ENCODE measurements at regions not wholly inside any gene's neighbourhood (a gene's known extent, or its start where the extent isn't known, plus 50 kb on each side); places are given as distances from the start of the nearest gene placed in this dataset.
A peak's percentile ranks its signal among the peaks of the same experiment; 100 is the strongest.

DNA sequence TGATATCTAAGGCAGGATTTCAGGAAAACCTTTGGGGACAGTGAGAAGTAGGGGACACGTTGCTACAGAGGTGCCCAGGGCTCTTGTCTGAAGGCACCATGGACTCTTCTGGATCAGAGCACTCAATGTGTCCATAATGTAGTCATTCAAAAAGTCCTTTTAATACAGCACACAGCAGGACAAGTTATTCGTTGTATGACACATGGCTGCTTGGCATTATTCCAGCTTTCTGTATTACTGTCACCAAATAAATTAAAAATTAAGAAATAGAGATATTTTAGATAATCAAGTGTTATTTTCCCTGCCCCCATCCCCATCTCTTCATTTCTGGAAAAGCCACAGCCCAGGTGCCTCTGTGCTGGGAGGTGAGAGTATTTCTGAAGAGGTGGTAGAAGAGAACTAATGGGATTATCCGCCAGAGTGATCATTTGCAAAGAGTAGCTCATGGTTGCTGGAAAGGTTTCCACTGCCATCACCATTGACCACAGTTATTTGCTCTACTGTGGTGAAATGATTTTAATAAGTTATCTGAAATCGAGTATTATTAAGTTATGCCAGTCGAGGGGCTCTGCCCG is 83.0 kb downstream of the CXCL12 start:
- Histone ChIP-seq H3K4me1 (peaks cover 0 to 13% (median 9%) of the 10 kb centered on the region in 4 donors), H3K27me3 (no peaks in the 10 kb centered on the region), H3K9me3 (no peaks in the 10 kb centered on the region), H3K4me3 (no peak overlapping the region), H3K36me3 (no peaks in the 10 kb centered on the region), H3K27ac (replicated peaks in 1 of 4) (no peak overlapping the region)
- 70% methylated on average over 6 of the region's 6 CpGs for whole genome bisulfite sequencing
- intact Hi-C loops (cut with DNase I): no loop called here
- peak; percentile 53 for DNase-seq (ENCODE audit: extremely low spot score)
- TF ChIP-seq, protein P1, sequence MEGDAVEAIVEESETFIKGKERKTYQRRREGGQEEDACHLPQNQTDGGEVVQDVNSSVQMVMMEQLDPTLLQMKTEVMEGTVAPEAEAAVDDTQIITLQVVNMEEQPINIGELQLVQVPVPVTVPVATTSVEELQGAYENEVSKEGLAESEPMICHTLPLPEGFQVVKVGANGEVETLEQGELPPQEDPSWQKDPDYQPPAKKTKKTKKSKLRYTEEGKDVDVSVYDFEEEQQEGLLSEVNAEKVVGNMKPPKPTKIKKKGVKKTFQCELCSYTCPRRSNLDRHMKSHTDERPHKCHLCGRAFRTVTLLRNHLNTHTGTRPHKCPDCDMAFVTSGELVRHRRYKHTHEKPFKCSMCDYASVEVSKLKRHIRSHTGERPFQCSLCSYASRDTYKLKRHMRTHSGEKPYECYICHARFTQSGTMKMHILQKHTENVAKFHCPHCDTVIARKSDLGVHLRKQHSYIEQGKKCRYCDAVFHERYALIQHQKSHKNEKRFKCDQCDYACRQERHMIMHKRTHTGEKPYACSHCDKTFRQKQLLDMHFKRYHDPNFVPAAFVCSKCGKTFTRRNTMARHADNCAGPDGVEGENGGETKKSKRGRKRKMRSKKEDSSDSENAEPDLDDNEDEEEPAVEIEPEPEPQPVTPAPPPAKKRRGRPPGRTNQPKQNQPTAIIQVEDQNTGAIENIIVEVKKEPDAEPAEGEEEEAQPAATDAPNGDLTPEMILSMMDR (IDR thresholded peaks at IDR 0.05): no peak
- no peak for TF ChIP-seq POLR2AphosphoS5 (IDR thresholded peaks at IDR 0.05)
- no peak for TF ChIP-seq EP300 (IDR thresholded peaks at IDR 0.05)
- TF ChIP-seq POLR2A (IDR thresholded peaks at IDR 0.05; ENCODE audit: low read depth): no peak

DNA sequence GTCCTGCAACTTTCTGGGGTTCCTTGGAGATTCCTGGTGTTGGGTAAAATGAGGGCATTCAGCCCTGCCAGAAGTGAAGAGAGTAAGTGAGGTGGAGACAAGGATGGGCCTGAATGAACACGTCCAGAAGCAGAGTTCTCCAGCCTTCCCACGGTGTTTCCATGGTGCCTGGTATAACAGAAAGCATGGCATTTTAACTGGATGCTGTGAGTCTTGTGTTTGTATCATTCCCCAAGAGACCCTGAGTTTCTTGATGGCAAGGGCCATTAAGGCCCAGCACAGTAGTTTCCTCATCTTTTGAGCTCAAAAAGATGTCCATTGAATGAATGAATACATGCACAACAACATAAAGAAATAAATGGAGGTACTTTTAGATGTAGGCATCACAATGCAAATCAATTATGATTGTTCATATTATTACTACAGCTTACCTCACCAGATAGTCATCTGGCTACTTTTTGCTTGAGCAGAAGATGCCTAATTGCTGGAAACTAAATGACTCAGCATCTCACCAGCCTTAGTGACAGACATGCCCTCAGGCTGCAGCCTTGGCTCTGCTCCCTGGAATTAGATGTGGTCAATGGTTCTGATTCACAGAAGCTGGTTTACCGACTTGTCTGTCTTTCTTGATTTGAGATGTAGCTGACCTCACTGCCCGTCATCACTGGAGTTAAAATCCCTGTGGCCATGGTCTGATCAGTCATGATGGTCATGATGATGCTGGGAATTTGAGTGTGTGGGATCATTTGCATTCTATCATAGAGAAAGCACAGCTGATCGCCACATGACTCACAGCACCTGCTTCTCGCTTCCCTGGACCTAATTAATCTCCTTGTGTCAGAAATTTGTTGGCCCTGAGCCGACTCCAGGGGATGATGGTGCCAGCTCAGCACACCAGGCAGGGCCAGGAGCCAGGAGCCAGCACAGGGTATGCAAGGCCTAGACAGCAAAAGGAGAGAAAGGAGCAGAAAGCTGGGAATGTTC is 83.9 kb downstream of the CXCL12 start:
- H3K36me3 ChIP-seq: no peaks in the 10 kb centered on the region
- H3K27me3 ChIP-seq: no peaks in the 10 kb centered on the region
- peak; percentile 68 for DNase-seq (ENCODE audit: extremely low spot score)
- no peaks in the 10 kb centered on the region for H3K9me3 ChIP-seq
- intact Hi-C loops (cut with DNase I): no loop called here
- H3K27ac ChIP-seq (replicated peaks in 1 of 4): no peak overlapping the region
- 66% methylated on average over 7 of the region's 7 CpGs for WGBS
- H3K4me1 ChIP-seq: peaks cover 0 to 14% (median 10%) of the 10 kb centered on the region in 4 donors
- no peak for TF ChIP-seq EP300 (IDR thresholded peaks at IDR 0.05)
- TF ChIP-seq, protein P1 (IDR thresholded peaks at IDR 0.05): no peak
- TF ChIP-seq POLR2A (IDR thresholded peaks at IDR 0.05; ENCODE audit: low read depth): no peak
- TF ChIP-seq POLR2AphosphoS5 (IDR thresholded peaks at IDR 0.05): no peak
- H3K4me3 ChIP-seq: no peak overlapping the region

DNA sequence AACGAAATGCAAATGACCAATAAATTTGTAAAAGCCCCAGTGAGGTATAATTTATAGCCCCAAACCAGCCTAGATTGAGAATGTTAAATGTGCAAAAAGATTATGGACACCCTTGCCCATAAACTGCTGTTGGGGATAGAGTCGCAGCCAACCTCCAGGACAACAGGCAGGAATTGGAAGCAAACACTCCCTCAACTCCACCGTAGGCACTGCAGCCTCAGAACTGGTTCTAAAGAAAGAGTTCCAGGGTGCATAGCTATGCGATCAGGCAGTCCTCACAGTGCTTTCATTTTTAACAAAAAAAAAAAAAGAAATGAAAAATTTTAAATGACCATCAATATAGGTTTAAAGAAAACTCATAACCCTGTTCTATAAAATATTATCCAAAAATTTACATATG is 86.2 kb downstream of the CXCL12 start:
- intact Hi-C loops (cut with DNase I): no loop called here
- 95% methylated on average over 4 of the region's 4 CpGs for WGBS
- peak; percentile 29 for DNase-seq (ENCODE audit: extremely low spot score)
- H3K36me3 ChIP-seq: no peaks in the 10 kb centered on the region
- no peak for TF ChIP-seq POLR2AphosphoS5 (IDR thresholded peaks at IDR 0.05)
- TF ChIP-seq, protein P1 (IDR thresholded peaks at IDR 0.05): no peak
- no peak for TF ChIP-seq EP300 (IDR thresholded peaks at IDR 0.05)
- TF ChIP-seq POLR2A (IDR thresholded peaks at IDR 0.05; ENCODE audit: low read depth): no peak
- no peaks in the 10 kb centered on the region for H3K27me3 ChIP-seq
- H3K4me1 ChIP-seq: peaks cover 8 to 33% (median 31%) of the 10 kb centered on the region in 4 donors
- no peak overlapping the region for H3K4me3 ChIP-seq
- no peaks in the 10 kb centered on the region for H3K9me3 ChIP-seq
- no peak overlapping the region for H3K27ac ChIP-seq (replicated peaks in 1 of 4)

DNA sequence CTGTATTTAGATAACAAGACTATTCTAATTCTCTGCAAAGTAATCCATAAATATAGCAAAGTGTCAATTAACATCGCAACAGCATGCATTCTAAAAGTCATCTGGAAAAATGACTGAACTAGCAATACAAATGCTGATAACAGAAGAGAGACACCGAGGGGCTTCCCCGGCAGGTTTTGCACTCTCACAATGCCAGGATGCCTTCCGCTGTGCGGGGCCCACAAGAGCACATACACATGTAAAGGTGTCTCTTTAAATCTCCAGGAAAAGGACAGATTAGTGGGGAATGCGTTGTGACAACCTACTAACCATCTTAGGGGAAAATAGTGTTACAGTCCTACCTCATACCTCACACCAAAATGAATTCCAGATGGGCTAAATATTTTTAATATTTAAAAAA is 86.9 kb downstream of the CXCL12 start:
- Histone ChIP-seq H3K27ac (replicated peaks in 1 of 4) (no peak overlapping the region), H3K9me3 (no peaks in the 10 kb centered on the region), H3K4me3 (no peak overlapping the region), H3K27me3 (no peaks in the 10 kb centered on the region), H3K4me1 (peaks cover 14 to 41% (median 38%) of the 10 kb centered on the region in 4 donors), H3K36me3 (no peaks in the 10 kb centered on the region)
- peak; percentile 34 for DNase-seq (ENCODE audit: extremely low spot score)
- WGBS: 96% methylated on average over 6 of the region's 6 CpGs
- TF ChIP-seq EP300 (IDR thresholded peaks at IDR 0.05) (no peak), POLR2AphosphoS5 (IDR thresholded peaks at IDR 0.05) (no peak), POLR2A (IDR thresholded peaks at IDR 0.05; ENCODE audit: low read depth) (no peak)
- TF ChIP-seq, protein P1 (IDR thresholded peaks at IDR 0.05): no peak
- intact Hi-C loops (cut with DNase I): no loop called here
